ENCODE measurements at regions not wholly inside any gene's neighbourhood (a gene's known extent, or its start where the extent isn't known, plus 50 kb on each side); places are given as distances from the start of the nearest gene placed in this dataset.

DNA sequence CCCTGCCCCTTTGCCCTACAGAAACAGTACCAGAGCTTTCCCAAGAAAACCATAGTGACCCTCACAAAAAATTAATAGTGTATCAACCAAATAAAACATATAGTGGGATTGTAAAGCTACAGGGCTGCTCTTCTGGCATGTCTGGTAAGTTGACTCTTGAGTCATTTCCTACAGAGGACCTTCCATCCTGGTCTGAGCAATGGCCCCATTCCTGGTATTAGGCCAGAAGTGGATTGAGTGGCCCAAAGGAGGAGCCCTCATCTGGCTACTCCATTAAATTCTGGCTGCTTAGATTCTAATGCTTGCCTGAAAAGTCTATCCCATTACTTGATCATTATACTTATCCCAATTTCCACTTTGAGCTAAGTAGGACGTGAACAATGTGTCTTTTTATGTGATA lies 150.9 kb upstream of the HMGN3 start:
- TF ChIP-seq POLR2A (IDR thresholded peaks at IDR 0.05; ENCODE audit: low read depth, low read length), result no peak
- no peak for TF ChIP-seq TAF1 (IDR thresholded peaks at IDR 0.05; ENCODE audit: low read depth, low read length)
- no peak for TF ChIP-seq POLR2AphosphoS5 (IDR thresholded peaks at IDR 0.05; ENCODE audit: low read depth, low read length)
